ENCODE measurements at regions not wholly inside any gene's neighbourhood (a gene's known extent, or its start where the extent isn't known, plus 50 kb on each side); places are given as distances from the start of the nearest gene placed in this dataset.
"Not testable (repeated sequence)": the region's sequence is repeated elsewhere in the genome, so short reads cannot be mapped to it uniquely, and the experiment has no call there.

DNA sequence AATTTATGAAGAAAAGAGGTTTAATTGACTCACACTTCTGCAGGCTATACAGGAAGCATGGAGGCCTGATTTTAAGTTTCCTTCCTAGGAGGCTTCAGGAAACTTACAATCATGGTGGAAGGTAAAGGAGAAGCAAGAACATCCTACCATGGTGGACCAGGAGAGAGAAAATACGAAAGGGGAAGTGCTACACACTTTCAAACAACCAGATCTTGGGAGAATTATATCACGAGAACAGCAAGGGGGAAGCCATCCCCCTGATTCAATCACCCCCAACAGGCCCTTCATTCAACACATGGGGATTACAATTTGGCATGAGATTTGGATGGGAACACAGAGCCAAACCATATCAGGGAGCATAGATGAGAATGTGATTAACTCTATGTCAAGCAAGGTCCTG, 121.0 kb downstream of the MTHFS start:
- no peak overlapping the region for H3K4me3 Mint-ChIP-seq
- H3K27ac Mint-ChIP-seq = no peak overlapping the region
- no peaks in the 10 kb centered on the region for H3K27me3 ChIP-seq (ENCODE audit: control insufficient read depth, insufficient read depth, low read length)
- H3K4me1 Mint-ChIP-seq = no peaks in the 10 kb centered on the region
- H3K4me3 ChIP-seq (ENCODE audit: low read depth, low read length) = no peak overlapping the region
- ATAC-seq (ENCODE audit: low read depth in 2 of 2) (no peak), DNase-seq (no peak)
- no peak overlapping the region for H3K27ac ChIP-seq (ENCODE audit: insufficient read depth, low read length, poor library complexity, severe bottlenecking)
- peaks cover 0 to 2% (median 0%) of the 10 kb centered on the region in 7 donors for H3K9me3 Mint-ChIP-seq
- no peaks in the 10 kb centered on the region for H3K36me3 ChIP-seq (ENCODE audit: control insufficient read depth, insufficient read depth, low read length)
- no peaks in the 10 kb centered on the region for H3K36me3 Mint-ChIP-seq
- peaks cover 11% of the 10 kb centered on the region for H3K27me3 Mint-ChIP-seq
- peaks cover 0 to under 1% of the 10 kb centered on the region in 2 experiments for H3K9me3 ChIP-seq (ENCODE audit: control insufficient read depth in 2 of 2, low read length in 2 of 2)
- H3K4me1 ChIP-seq (ENCODE audit: control insufficient read depth, insufficient read depth, low read length, poor library complexity, severe bottlenecking) = peaks cover 4% of the 10 kb centered on the region

DNA sequence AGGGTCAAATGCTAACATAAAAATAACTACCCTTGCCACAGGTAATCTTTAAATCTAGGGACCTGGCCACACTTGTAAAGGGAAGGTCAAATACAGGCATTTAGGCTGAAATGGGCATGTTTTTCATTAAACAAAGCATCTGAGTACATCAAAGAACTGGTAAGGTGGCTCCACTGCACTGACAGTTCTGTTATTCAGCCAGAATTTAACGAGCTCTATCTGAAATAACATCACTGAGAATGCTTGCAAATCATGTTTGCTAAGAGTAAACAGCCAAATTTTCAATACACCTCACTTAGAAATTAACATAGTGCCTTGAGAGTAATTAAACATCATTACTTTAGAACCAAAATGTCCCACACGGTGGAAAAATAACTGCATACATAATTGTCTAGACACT, 118.9 kb downstream of the MTHFS start:
- H3K4me3 Mint-ChIP-seq = no peak overlapping the region
- ATAC-seq (ENCODE audit: low read depth in 2 of 2) (no peak), DNase-seq (no peak)
- Histone ChIP-seq H3K36me3 (ENCODE audit: control insufficient read depth, insufficient read depth, low read length) (no peaks in the 10 kb centered on the region), H3K27me3 (ENCODE audit: control insufficient read depth, insufficient read depth, low read length) (peaks cover 2% of the 10 kb centered on the region), H3K27ac (ENCODE audit: insufficient read depth, low read length, poor library complexity, severe bottlenecking) (no peak overlapping the region), H3K4me3 (ENCODE audit: low read depth, low read length) (no peak overlapping the region), H3K4me1 (ENCODE audit: control insufficient read depth, insufficient read depth, low read length, poor library complexity, severe bottlenecking) (peaks cover 4% of the 10 kb centered on the region), H3K9me3 (ENCODE audit: control insufficient read depth in 2 of 2, low read length in 2 of 2) (peaks cover 13 to 17% of the 10 kb centered on the region in 2 experiments)
- no peak overlapping the region for H3K27ac Mint-ChIP-seq
- H3K36me3 Mint-ChIP-seq = peaks cover 6% of the 10 kb centered on the region
- H3K9me3 Mint-ChIP-seq = peaks cover 0 to 19% (median 10%) of the 10 kb centered on the region in 7 donors
- H3K4me1 Mint-ChIP-seq = no peaks in the 10 kb centered on the region
- H3K27me3 Mint-ChIP-seq = peaks cover 23% of the 10 kb centered on the region

DNA sequence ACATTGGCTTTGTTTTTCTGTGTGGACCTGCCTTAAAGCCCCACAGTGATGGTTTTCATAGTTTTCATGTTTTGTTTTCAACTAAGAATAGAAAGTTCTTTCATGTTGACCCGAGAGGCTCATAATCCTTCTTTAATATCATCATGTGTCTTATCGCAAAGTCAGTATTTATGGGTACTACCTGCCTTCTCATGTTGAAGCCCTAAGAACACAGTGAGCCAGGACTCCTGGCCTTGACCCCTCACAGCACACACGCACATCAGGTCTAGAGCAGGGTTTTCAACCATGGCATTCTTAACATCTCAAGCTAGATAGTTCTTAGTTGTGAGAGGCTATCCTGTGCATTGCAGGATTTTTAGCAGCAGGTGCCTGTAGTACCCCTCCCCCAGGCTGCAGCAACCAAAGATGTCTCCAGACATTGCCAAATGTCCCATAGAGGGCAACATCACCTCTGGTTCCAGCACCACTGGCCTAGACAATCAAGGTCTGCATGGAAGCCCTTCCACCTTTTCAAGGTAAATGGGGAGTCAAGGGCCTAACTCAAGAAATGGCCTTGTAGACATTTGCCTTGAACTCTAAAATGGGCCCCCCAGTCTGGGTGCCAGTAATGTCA, 118.3 kb downstream of the MTHFS start:
- DNase-seq = no peak
- Histone ChIP-seq H3K4me3 (ENCODE audit: low read depth, low read length) (no peak overlapping the region), H3K27me3 (ENCODE audit: control insufficient read depth, insufficient read depth, low read length) (peaks cover 2% of the 10 kb centered on the region), H3K27ac (ENCODE audit: insufficient read depth, low read length, poor library complexity, severe bottlenecking) (no peak overlapping the region), H3K36me3 (ENCODE audit: control insufficient read depth, insufficient read depth, low read length) (no peaks in the 10 kb centered on the region), H3K9me3 (ENCODE audit: control insufficient read depth in 2 of 2, low read length in 2 of 2) (peaks cover 13 to 17% of the 10 kb centered on the region in 2 experiments), H3K4me1 (ENCODE audit: control insufficient read depth, insufficient read depth, low read length, poor library complexity, severe bottlenecking) (peaks cover 4% of the 10 kb centered on the region)
- Mint-ChIP-seq H3K4me1 (no peaks in the 10 kb centered on the region), H3K9me3 (peaks cover 0 to 23% (median 13%) of the 10 kb centered on the region in 7 donors), H3K4me3 (no peak overlapping the region), H3K27ac (no peak overlapping the region), H3K36me3 (peaks cover 6% of the 10 kb centered on the region), H3K27me3 (peaks cover 26% of the 10 kb centered on the region)
- no peak for ATAC-seq (ENCODE audit: low read depth in 2 of 2)

DNA sequence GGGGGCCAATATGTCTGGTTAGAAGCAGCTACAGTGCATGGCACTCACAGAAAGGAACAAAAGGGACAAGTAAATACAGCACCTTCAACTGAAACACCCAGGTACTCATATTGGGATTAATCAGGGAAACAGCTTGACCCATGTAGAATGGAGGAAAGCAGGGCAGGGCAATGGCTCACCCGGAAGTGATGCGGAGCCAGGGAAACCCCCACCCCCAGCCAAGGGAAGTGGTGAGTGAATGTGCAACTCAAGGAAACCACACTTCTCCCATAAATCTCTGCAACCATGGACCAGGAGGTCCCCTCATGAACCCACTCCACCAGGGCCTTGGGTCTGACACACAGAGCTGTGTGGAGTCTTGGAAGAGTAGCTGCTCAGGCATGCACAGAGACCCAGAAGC, 117.1 kb downstream of the MTHFS start:
- ATAC-seq (ENCODE audit: low read depth in 2 of 2) = no peak
- Histone ChIP-seq H3K36me3 (ENCODE audit: control insufficient read depth, insufficient read depth, low read length) (no peaks in the 10 kb centered on the region), H3K27ac (ENCODE audit: insufficient read depth, low read length, poor library complexity, severe bottlenecking) (no peak overlapping the region), H3K4me3 (ENCODE audit: low read depth, low read length) (no peak overlapping the region), H3K4me1 (ENCODE audit: control insufficient read depth, insufficient read depth, low read length, poor library complexity, severe bottlenecking) (peaks cover 4% of the 10 kb centered on the region), H3K27me3 (ENCODE audit: control insufficient read depth, insufficient read depth, low read length) (peaks cover 2% of the 10 kb centered on the region), H3K9me3 (ENCODE audit: control insufficient read depth in 2 of 2, low read length in 2 of 2) (peaks cover 13 to 17% of the 10 kb centered on the region in 2 experiments)
- H3K27me3 Mint-ChIP-seq = peaks cover 36% of the 10 kb centered on the region
- no peaks in the 10 kb centered on the region for H3K4me1 Mint-ChIP-seq
- no peak overlapping the region for H3K4me3 Mint-ChIP-seq
- peaks cover 0 to 26% (median 14%) of the 10 kb centered on the region in 7 donors for H3K9me3 Mint-ChIP-seq
- H3K27ac Mint-ChIP-seq = no peak overlapping the region
- peak in 1 of 3 donors; percentile 10 for DNase-seq
- H3K36me3 Mint-ChIP-seq = peaks cover 6% of the 10 kb centered on the region

DNA sequence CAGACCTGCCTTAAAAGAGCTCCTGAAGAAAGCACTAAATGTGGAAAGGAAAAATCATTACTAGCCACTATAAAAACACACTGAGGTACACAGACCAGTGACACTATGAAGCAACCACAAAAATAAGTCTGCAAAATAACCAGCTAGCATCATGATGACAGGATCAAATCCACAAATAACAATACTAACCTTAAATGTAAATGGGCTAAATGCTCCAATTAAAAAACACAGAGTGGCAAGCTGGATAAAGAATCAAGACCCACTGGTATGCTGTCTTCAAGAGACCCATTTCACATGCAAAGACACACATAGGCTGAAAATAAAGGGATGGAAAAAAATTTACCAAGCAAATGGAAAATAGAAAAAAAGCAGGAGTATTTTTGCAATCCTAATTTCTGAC, 114.5 kb downstream of the MTHFS start:
- H3K27me3 ChIP-seq (ENCODE audit: control insufficient read depth, insufficient read depth, low read length); DNase-seq; H3K36me3 ChIP-seq (ENCODE audit: control insufficient read depth, insufficient read depth, low read length); H3K4me3 Mint-ChIP-seq; H3K4me1 ChIP-seq (ENCODE audit: control insufficient read depth, insufficient read depth, low read length, poor library complexity, severe bottlenecking); H3K4me3 ChIP-seq (ENCODE audit: low read depth, low read length); H3K4me1 Mint-ChIP-seq; ATAC-seq (ENCODE audit: low read depth in 2 of 2); H3K27ac ChIP-seq (ENCODE audit: insufficient read depth, low read length, poor library complexity, severe bottlenecking); H3K36me3 Mint-ChIP-seq: not testable (repeated sequence)
- peaks cover 41% of the 10 kb centered on the region for H3K27me3 Mint-ChIP-seq
- H3K27ac Mint-ChIP-seq = peak overlapping the region in 1 of 3 donors; percentile 22
- H3K9me3 ChIP-seq (ENCODE audit: control insufficient read depth in 2 of 2, low read length in 2 of 2) = peaks cover 13 to 17% of the 10 kb centered on the region in 2 experiments
- H3K9me3 Mint-ChIP-seq = peaks cover 0 to 26% (median 13%) of the 10 kb centered on the region in 7 donors

Measured in CD4-positive, CD25-positive, alpha-beta regulatory T cell (primary cell).